ENCODE measurements at regions not wholly inside any gene's neighbourhood (a gene's known extent, or its start where the extent isn't known, plus 50 kb on each side); places are given as distances from the start of the nearest gene placed in this dataset.

- DNase-seq (ENCODE audit: low read depth in 2 of 2) = no peak
These were observed 164.3 kb upstream of the MLN start for GRCh38 chr6:33967966-33968724.

DNA sequence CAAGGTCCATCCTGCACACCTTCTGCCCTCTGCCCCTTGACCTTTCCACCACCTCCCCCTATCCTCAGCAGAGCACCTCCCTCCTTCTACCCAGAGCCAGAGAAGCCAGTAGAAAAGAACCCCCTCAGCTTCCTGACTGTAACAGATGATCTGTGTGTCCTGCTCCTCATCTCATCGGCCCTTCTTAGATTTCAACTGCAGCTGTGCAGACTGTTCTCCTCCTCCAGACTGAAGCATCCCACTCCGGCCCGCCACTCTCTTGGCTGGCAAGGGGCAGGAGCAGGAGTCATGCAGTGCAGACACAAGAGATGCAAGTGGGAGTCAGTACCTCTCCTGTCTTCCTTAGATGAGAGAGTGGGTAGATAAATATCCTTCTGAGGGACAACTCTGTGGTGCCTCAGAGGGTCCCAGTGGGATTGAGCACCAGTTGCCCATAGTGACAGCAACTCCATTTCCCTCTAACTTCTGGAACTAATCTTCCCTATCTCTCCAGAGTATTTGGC is 163.5 kb upstream of the MLN start:
- no peak for DNase-seq (ENCODE audit: low read depth in 2 of 2)

DNA sequence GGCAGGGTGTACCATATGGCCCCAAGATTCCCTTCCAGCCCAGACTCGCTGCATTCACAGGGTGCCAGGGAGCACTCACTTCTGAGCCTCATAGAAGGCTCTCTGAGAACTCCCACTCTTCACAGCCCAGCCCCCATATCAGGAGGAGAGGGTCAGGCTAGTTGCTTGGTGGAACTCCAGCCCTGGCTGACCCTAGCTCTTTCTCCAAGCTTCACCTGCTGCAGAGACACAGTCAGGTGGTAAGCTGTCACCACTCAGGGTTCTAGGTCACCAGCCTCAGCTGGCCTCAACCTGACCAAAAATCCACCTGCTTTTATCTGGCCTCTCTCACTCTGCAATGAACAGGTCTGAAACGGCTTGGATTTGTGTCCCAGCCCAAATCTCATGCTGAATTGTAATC is 162.7 kb upstream of the MLN start:
- DNase-seq (ENCODE audit: low read depth in 2 of 2) = no peak

- no peak for DNase-seq (ENCODE audit: low read depth in 2 of 2)
These were observed 162.0 kb upstream of the MLN start for GRCh38 chr6:33965766-33966165.

- DNase-seq (ENCODE audit: low read depth in 2 of 2) = no peak
These were observed 160.6 kb upstream of the MLN start for GRCh38 chr6:33964387-33964786.

DNA sequence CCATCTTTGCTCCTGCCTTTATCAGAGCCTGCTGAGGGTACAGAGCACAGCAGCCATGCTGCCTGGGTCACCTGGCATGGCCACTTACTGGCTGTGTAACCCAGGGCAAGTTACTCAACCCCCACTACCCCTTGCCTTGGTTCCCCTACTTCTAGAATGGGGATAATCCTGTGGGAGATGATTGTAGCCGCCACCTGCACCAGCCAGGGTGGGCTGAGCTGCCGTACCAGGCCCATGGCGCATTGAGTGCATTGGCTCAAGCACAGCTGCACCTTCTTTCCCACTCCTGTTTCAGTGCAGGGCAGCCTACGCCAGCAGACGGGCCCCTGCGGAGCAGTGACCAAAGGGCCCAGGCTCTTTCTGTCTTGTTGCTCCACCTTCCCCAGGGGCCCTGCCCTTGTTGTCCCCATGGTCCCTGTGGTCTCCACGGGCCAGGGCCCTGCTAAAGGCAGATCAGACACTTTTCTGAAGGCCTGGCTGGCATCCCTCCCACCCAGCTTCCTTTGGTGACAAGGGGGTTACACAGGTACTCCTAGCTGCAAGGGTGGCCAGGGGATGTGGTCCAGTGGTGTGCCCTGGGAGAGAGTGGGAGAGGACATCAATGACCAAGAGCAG is 159.4 kb upstream of the MLN start:
- DNase-seq (ENCODE audit: low read depth in 2 of 2) = no peak

GRCh38 chr6:33962246-33963027 is 158.6 kb upstream of the MLN start:
- DNase-seq (ENCODE audit: low read depth in 2 of 2) = no peak

GRCh38 chr6:33961691-33962090 is 157.9 kb upstream of the MLN start:
- no peak for DNase-seq (ENCODE audit: low read depth in 2 of 2)

- DNase-seq (ENCODE audit: low read depth in 2 of 2) = no peak
These were observed 156.8 kb upstream of the MLN start for GRCh38 chr6:33960345-33961313.

DNA sequence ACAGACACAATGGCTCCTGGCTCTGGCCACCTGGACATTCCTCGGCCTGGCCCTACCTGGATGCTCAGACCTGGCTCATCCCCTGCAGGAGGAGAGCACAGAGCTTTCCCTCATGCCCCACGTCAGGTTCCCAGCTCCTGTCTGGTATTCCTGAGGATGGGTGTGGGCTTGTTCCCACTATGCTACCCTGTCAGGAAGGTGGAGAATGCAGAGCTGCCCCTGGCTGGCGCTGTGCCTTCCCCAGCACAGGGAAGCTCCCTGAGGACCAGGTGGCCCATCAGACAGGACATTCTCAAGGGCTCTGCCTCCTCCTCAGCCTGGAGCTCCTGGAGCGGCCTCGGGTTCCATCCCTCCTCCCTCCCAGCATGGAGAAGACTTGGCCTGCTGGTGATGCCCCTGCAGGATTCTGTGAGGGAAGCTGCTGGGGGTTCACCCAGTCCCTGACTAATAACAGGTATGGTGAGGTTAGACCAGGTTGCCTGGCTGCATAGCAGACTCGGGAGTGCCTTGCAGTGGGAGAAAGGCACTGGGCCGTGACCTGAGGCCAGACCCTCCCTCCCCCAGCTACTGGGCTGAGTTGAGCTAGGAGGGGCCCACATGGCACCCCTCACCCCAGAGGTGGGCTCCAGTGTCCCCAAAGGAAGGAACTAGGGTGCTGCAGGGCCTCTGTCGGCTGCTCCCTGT is 156.0 kb upstream of the MLN start:
- DNase-seq (ENCODE audit: low read depth in 2 of 2) = no peak

DNA sequence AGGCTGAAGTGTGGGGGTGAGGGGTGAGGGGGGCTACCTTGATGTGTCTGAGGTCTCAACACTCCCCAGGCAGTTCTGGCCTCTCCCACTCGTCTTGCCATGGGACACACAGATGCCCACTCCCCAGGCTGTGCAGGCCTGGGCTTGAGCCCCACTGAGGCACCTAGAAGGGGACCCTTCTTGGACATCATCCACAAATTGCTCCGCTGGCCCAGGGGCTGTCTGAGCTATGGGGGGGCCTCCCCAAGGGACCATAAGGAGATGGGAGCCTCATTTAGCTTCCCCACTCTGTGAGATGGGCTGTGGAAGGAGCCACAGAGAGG is 155.5 kb upstream of the MLN start:
- no peak for DNase-seq (ENCODE audit: low read depth in 2 of 2)

DNA sequence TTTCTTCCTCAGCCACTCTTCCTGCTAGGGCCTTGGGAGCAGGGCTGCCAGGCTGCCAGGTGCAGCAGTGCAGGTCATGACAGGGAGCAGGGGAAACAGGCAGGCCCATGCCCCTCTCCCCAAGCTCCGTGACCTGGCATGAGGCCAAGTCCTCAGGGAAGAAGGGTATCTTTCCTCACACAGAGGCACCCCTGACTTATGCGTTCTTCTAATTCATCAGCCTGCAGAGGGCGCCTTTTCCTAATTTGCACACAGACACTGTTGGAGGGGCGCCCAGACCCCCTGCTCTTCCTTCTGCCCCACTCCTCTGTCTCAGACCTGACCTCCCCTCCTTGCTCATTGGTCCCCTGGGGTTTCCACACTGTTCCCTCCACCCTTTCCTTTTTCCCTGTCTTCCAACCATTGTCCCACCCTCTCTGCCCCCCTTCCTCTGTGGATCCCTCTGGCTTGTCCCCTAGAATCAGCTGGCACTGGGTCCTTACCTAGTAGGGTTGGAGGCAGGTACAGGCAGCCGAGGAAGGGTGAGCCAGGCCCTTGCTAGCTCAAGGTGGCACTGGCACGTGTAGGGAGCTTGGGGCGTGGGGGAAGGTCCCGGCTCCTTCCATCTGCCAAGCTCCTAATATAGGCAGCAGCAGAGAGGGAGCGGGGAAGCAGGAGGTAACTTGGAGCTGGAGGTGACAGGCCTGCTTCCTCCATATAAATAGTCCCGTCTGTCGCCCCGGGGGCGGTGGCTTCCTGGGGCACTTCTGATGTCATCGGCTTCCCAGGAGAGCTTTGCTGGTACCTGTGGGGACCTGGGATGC is 154.9 kb upstream of the MLN start:
- peak in 1 of 2 donors; percentile 10 for DNase-seq (ENCODE audit: low read depth in 2 of 2)

- no peak for DNase-seq (ENCODE audit: low read depth in 2 of 2)
These were observed 154.2 kb upstream of the MLN start for GRCh38 chr6:33957892-33958525.

DNA sequence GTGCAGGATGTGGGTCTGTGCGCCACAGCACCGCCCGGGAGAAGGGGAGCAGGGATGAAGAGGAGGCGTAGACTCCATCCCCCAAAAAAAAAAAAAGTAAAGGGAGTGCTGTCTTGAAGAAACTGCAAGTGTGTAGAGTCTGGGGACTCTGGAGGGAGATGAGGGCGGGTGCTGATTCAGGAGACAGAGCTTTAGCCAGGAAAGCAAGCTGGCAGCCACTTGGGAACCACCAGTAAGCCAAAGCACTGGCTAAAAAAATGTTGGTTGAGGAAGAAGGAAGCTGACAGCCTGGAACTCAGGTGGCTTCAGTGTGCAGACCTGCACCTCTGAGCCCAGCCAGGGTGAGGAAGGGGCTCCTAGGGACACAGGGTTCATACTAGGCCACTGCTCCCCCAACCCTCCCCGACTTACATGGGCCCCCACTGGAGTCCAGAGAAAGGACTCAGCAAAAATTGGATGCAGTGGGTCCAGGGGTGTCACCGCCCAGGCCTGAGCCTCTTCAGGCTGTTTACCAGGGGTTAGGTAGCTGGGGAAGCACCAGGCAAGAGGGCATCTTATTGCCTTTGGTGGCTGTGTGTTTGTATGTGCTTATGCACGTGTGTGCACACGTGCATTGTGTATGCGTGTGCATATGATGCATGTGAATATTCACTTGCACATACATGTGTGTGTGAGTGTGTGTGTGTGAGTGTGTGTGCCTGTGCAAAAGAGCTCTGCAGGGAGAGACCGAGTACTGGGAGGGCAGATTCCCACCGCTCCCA is 153.5 kb upstream of the MLN start:
- DNase-seq (ENCODE audit: low read depth in 2 of 2) = no peak

GRCh38 chr6:33956206-33956605 is 152.4 kb upstream of the MLN start:
- DNase-seq (ENCODE audit: low read depth in 2 of 2) = no peak

DNA sequence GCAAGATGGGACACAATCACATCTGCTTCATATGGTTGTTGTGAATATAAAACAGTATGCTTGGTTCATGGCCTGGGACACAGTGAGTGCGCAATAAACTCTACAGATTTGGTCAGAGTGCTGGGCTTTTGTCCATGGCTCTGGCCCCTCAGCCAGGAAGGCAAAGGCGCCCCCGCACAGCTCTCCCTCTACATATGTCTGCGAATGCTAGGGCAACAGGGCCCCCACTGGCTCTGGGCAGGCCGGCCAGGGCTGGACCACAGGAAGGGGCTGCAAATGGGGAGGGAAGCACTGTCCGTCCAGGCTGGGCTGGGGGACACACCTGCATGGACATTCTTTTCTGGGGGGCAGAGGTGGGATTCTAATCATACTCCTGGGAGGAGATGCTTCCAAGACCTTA is 151.8 kb upstream of the MLN start:
- DNase-seq (ENCODE audit: low read depth in 2 of 2) = no peak

DNA sequence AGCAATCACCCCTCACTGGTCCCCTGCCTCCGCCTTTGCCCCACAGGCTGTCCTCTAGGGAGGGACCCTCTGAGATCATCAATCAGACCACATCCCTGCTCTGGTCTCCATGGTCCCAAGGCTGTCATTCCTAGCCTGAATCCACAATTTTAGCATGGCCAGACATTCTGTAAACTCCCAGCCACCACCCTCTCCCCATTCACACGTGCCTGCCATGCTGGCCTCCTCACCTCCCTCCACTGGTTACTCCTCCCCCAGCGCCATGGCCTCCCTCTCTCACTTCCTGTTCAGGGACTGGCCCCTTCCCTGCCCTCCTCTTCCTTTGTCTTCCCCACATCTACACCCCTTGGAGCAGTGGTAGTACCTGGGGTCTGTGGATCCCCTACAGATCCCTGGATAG is 150.7 kb upstream of the MLN start:
- no peak for DNase-seq (ENCODE audit: low read depth in 2 of 2)

DNA sequence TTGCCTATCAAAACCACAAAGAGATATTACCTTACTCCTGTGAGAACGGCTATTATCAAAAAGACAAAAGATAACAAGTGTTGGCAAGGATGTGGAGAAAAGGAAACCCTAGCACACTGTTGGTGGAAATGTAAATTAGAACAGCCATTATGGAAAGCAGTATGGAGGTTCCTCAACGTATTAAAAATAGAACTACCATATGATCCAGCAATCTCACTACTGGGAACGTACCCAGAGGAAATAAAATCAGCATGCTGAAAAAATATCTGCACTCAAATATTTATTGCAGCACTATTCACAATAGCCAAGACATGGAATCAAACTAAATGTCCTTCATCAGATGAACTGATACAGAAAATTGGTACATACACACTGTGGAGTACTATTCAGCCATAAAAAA is 149.4 kb upstream of the MLN start:
- no peak for DNase-seq (ENCODE audit: low read depth in 2 of 2)

- DNase-seq (ENCODE audit: low read depth in 2 of 2) = no peak
These were observed 148.2 kb upstream of the MLN start for GRCh38 chr6:33952016-33952415.
